Transverse colon (tissue), 4 donors: ENCODE measurements at regions not wholly inside any gene's neighbourhood (a gene's known extent, or its start where the extent isn't known, plus 50 kb on each side); places are given as distances from the start of the nearest gene placed in this dataset.

Source experiments
- CTCF ChIP-seq, 5 experiments: fragments of 200-600 bp in 3 of 5; fragments of 450-650 bp in 2 of 5; sonication (generic) in 3 of 5; IDR thresholded peaks; 1 replicate in 2 of 5; 2 replicates in 3 of 5; pipeline ENCODE4 v1.5.1; 2016 to 2017; ENCODE audit warnings: antibody characterized with exemption in 5 of 5, inconsistent platforms in 3 of 5, mild to moderate bottlenecking in 2 of 5, moderate library complexity in 1 of 5
- EP300 ChIP-seq: sonication (generic); formaldehyde crosslinking; IDR thresholded peaks from one replicate; pipeline ENCODE4 v1.6.1; 2017; ENCODE audit warnings: antibody characterized with exemption, low read depth
- POLR2A ChIP-seq: fragments of 450-650 bp; IDR thresholded peaks from one replicate; pipeline ENCODE4 v1.6.1; 2016; ENCODE audit warnings: antibody characterized with exemption, mild to moderate bottlenecking, moderate library complexity
- POLR2AphosphoS5 ChIP-seq, 3 donors: sonication (generic); formaldehyde crosslinking; IDR thresholded peaks; one replicate each; pipeline ENCODE4 v1.6.1; 2016; ENCODE audit warnings: antibody characterized with exemption in 3 of 3

- TF ChIP-seq POLR2A (no peak), CTCF (IDR thresholded peaks at IDR 0.05) (no peak), POLR2AphosphoS5 (IDR thresholded peaks at IDR 0.05) (no peak), EP300 (no peak)
These were observed 407.3 kb downstream of the SIPA1L2 start for GRCh38 chr1:232222614-232223013.
